ENCODE measurements at regions not wholly inside any gene's neighbourhood (a gene's known extent, or its start where the extent isn't known, plus 50 kb on each side); places are given as distances from the start of the nearest gene placed in this dataset.

- H3K4me3 ChIP-seq, result no peak overlapping the region
- H3K27me3 ChIP-seq (ENCODE audit: insufficient read depth in 3 of 3, low read length in 2 of 3), result no peaks in the 10 kb centered on the region
- H3K27ac ChIP-seq, result no peak overlapping the region
- TF ChIP-seq CTCF (IDR thresholded peaks at IDR 0.05), result no peak
- WGBS, 3 donors, result 41 to 55% (median 47%) methylated on average over 4 of the region's 4 CpGs
- DNase-seq (no peak), ATAC-seq (no peak)
- H3K4me1 ChIP-seq, result no peaks in the 10 kb centered on the region
- H3K9me3 ChIP-seq, result no peaks in the 10 kb centered on the region
- intact Hi-C loops (cut with DNase I), result no loop called here
- no peaks in the 10 kb centered on the region for H3K36me3 ChIP-seq (ENCODE audit: insufficient read depth in 1 of 2, low read depth in 1 of 2)
Measured at GRCh38 chr4:22202246-22202974, 253.8 kb upstream of the KCNIP4 start.

GRCh38 chr4:22201256-22201655, 252.7 kb upstream of the KCNIP4 start:
- Histone ChIP-seq H3K9me3 (no peaks in the 10 kb centered on the region), H3K4me1 (no peaks in the 10 kb centered on the region), H3K36me3 (ENCODE audit: insufficient read depth in 1 of 2, low read depth in 1 of 2) (no peaks in the 10 kb centered on the region), H3K27ac (no peak overlapping the region), H3K27me3 (ENCODE audit: insufficient read depth in 3 of 3, low read length in 2 of 3) (no peaks in the 10 kb centered on the region), H3K4me3 (no peak overlapping the region)
- WGBS, 3 donors, result 19 to 29% (median 24%) methylated on average over 2 of the region's 2 CpGs
- ATAC-seq, result no peak
- intact Hi-C loops (cut with DNase I), result no loop called here
- DNase-seq, result no peak
- TF ChIP-seq CTCF (IDR thresholded peaks at IDR 0.05), result no peak

GRCh38 chr4:22196551-22196950, 248.0 kb upstream of the KCNIP4 start:
- DNase-seq (no peak), ATAC-seq (no peak)
- no peaks in the 10 kb centered on the region for H3K4me1 ChIP-seq
- no peak for TF ChIP-seq CTCF (IDR thresholded peaks at IDR 0.05)
- H3K9me3 ChIP-seq, result no peaks in the 10 kb centered on the region
- no peaks in the 10 kb centered on the region for H3K27me3 ChIP-seq (ENCODE audit: insufficient read depth in 3 of 3, low read length in 2 of 3)
- WGBS, 3 donors, result 86 to 91% (median 87%) methylated on average over 3 of the region's 3 CpGs
- no peak overlapping the region for H3K4me3 ChIP-seq
- intact Hi-C loops (cut with DNase I), result no loop called here
- H3K27ac ChIP-seq, result no peak overlapping the region
- no peaks in the 10 kb centered on the region for H3K36me3 ChIP-seq (ENCODE audit: insufficient read depth in 1 of 2, low read depth in 1 of 2)

GRCh38 chr4:22192084-22192511, 243.5 kb upstream of the KCNIP4 start:
- Histone ChIP-seq H3K9me3 (no peaks in the 10 kb centered on the region), H3K27ac (no peak overlapping the region), H3K27me3 (ENCODE audit: insufficient read depth in 3 of 3, low read length in 2 of 3) (peaks cover 0 to 2% (median 0%) of the 10 kb centered on the region in 3 donors), H3K4me1 (no peaks in the 10 kb centered on the region), H3K4me3 (no peak overlapping the region), H3K36me3 (ENCODE audit: insufficient read depth in 1 of 2, low read depth in 1 of 2) (no peaks in the 10 kb centered on the region)
- no peak for DNase-seq
- no peak for TF ChIP-seq CTCF (IDR thresholded peaks at IDR 0.05)
- WGBS, 3 donors, result 6 to 13% (median 9%) methylated on average over 5 of the region's 5 CpGs
- intact Hi-C loops (cut with DNase I), result no loop called here
- ATAC-seq, result no peak

GRCh38 chr4:22191565-22191964, 243.0 kb upstream of the KCNIP4 start:
- Histone ChIP-seq H3K4me1 (no peaks in the 10 kb centered on the region), H3K27ac (no peak overlapping the region), H3K4me3 (no peak overlapping the region), H3K27me3 (ENCODE audit: insufficient read depth in 3 of 3, low read length in 2 of 3) (peaks cover 0 to 2% (median 0%) of the 10 kb centered on the region in 3 donors), H3K9me3 (no peaks in the 10 kb centered on the region), H3K36me3 (ENCODE audit: insufficient read depth in 1 of 2, low read depth in 1 of 2) (no peaks in the 10 kb centered on the region)
- no peak for TF ChIP-seq CTCF (IDR thresholded peaks at IDR 0.05)
- 41 to 58% (median 41%) methylated on average over 2 of the region's 2 CpGs for WGBS, 3 donors
- no peak for DNase-seq
- intact Hi-C loops (cut with DNase I), result no loop called here
- no peak for ATAC-seq
